Testis (tissue), 2 donors: ENCODE measurements at regions not wholly inside any gene's neighbourhood (a gene's known extent, or its start where the extent isn't known, plus 50 kb on each side); places are given as distances from the start of the nearest gene placed in this dataset.

Experiments
- DNase-seq: peaks from one replicate; pipeline ENCODE4 v3.0.0-alpha.2; 2019
- H3K27ac ChIP-seq, 2 donors: fragments of 200-600 bp; sonication (generic); one replicate each; pipeline ENCODE4 v1.5.1; 2019
- H3K27me3 ChIP-seq: fragments of 200-600 bp; sonication (generic); one replicate; pipeline ENCODE4 v1.5.1; 2019
- H3K36me3 ChIP-seq: fragments of 200-600 bp; sonication (generic); one replicate; pipeline ENCODE4 v1.5.1; 2017; ENCODE audit warnings: low read depth; ENCODE audit errors: missing control alignments
- H3K4me1 ChIP-seq: fragments of 200-600 bp; sonication (generic); one replicate; pipeline ENCODE4 v1.5.1; 2019
- H3K4me3 ChIP-seq, 2 donors: fragments of 200-600 bp; sonication (generic); one replicate each; pipeline ENCODE4 v1.5.1; 2017 to 2019
- H3K9me3 ChIP-seq: fragments of 200-600 bp; sonication (generic); one replicate; pipeline ENCODE4 v1.5.1; 2017
- CTCF ChIP-seq, 3 experiments: fragments of 450-650 bp in 2 of 3; fragments of 200-600 bp in 1 of 3; sonication (generic) in 1 of 3; IDR thresholded peaks; one replicate each; pipeline ENCODE4 v1.5.1; 2016 to 2019; ENCODE audit warnings: antibody characterized with exemption in 3 of 3, mild to moderate bottlenecking in 2 of 3, moderate library complexity in 1 of 3
- POLR2A ChIP-seq: fragments of 450-650 bp; IDR thresholded peaks from one replicate; pipeline ENCODE4 v1.6.1; 2017; ENCODE audit warnings: antibody characterized with exemption, mild to moderate bottlenecking, moderate library complexity
- WGBS, 2 donors: methylation state at CpG; one replicate each; pipeline ENCODE4 v1.1.5; 2018; 5-methylcytosine and 5-hydroxymethylcytosine counted together
- intact Hi-C: fragments of 100-400 bp; cut with DNase I; formaldehyde crosslinking; loops from one replicate; pipeline ENCODE4 v1.15.1; 2023; ENCODE audit warnings: low total_unique reads

- no peak overlapping the region for H3K27ac ChIP-seq
- no peaks in the 10 kb centered on the region for H3K27me3 ChIP-seq
- TF ChIP-seq CTCF (IDR thresholded peaks at IDR 0.05) (no peak), POLR2A (no peak)
- H3K36me3 ChIP-seq: no peaks in the 10 kb centered on the region
- H3K4me3 ChIP-seq: no peak overlapping the region
- DNase-seq: no peak
- no peaks in the 10 kb centered on the region for H3K4me1 ChIP-seq
- intact Hi-C loops: no loop called here
- 61 to 69% methylated on average over 6 of the region's 6 CpGs for WGBS, 2 donors
- no peaks in the 10 kb centered on the region for H3K9me3 ChIP-seq
These were observed 75.8 kb upstream of the E2F3 start for GRCh38 chr6:20325641-20326421.

GRCh38 chr6:20326422-20326728 lies 75.3 kb upstream of the E2F3 start:
- H3K4me3 ChIP-seq: no peak overlapping the region
- no peak for DNase-seq
- WGBS, 2 donors: 86 to 97% methylated on average over 1 of the region's 1 CpG

GRCh38 chr6:20327141-20327540 lies 74.5 kb upstream of the E2F3 start:
- DNase-seq: no peak
- TF ChIP-seq CTCF (IDR thresholded peaks at IDR 0.05): no peak
- TF ChIP-seq POLR2A: no peak
- no peaks in the 10 kb centered on the region for H3K4me1 ChIP-seq
- H3K4me3 ChIP-seq: no peak overlapping the region
- no peaks in the 10 kb centered on the region for H3K9me3 ChIP-seq
- no peaks in the 10 kb centered on the region for H3K36me3 ChIP-seq
- WGBS, 2 donors: 93 to 97% methylated on average over 7 of the region's 7 CpGs
- no peak overlapping the region for H3K27ac ChIP-seq
- no peaks in the 10 kb centered on the region for H3K27me3 ChIP-seq
- intact Hi-C loops: no loop called here

More at GRCh38 chr6:20326422-20326728, 75.3 kb upstream of the E2F3 start:
- intact Hi-C loops: no loop called here
- Histone ChIP-seq H3K27me3 (no peaks in the 10 kb centered on the region), H3K36me3 (no peaks in the 10 kb centered on the region), H3K4me1 (no peaks in the 10 kb centered on the region), H3K27ac (no peak overlapping the region), H3K9me3 (no peaks in the 10 kb centered on the region)
- TF ChIP-seq CTCF (IDR thresholded peaks at IDR 0.05) (no peak), POLR2A (no peak)

GRCh38 chr6:20328266-20328923 lies 73.3 kb upstream of the E2F3 start:
- Histone ChIP-seq H3K27me3 (no peaks in the 10 kb centered on the region), H3K4me1 (peaks cover 2% of the 10 kb centered on the region), H3K36me3 (no peaks in the 10 kb centered on the region), H3K4me3 (no peak overlapping the region), H3K27ac (no peak overlapping the region), H3K9me3 (no peaks in the 10 kb centered on the region)
- intact Hi-C loops: no loop called here
- TF ChIP-seq CTCF (IDR thresholded peaks at IDR 0.05) (no peak), POLR2A (no peak)
- WGBS, 2 donors: 85 to 90% methylated on average over 5 of the region's 5 CpGs
- no peak for DNase-seq

- Histone ChIP-seq H3K9me3 (no peaks in the 10 kb centered on the region), H3K4me1 (peaks cover 6% of the 10 kb centered on the region), H3K4me3 (no peak overlapping the region), H3K36me3 (no peaks in the 10 kb centered on the region), H3K27me3 (no peaks in the 10 kb centered on the region), H3K27ac (no peak overlapping the region)
- DNase-seq: no peak
- intact Hi-C loops: no loop called here
- no peak for TF ChIP-seq POLR2A
- TF ChIP-seq CTCF (IDR thresholded peaks at IDR 0.05): no peak
- 69 to 76% methylated on average over 3 of the region's 3 CpGs for WGBS, 2 donors
These were observed 72.8 kb upstream of the E2F3 start for GRCh38 chr6:20328924-20329300.
